ENCODE measurements at regions not wholly inside any gene's neighbourhood (a gene's known extent, or its start where the extent isn't known, plus 50 kb on each side); places are given as distances from the start of the nearest gene placed in this dataset.
"Not testable (repeated sequence)": the region's sequence is repeated elsewhere in the genome, so short reads cannot be mapped to it uniquely, and the experiment has no call there.

- H3K4me3 ChIP-seq (ENCODE audit: low read length): no peak overlapping the region
- peaks cover under 1% of the 10 kb centered on the region for H3K4me1 ChIP-seq (ENCODE audit: control insufficient read depth, low read depth, low read length)
- no peaks in the 10 kb centered on the region for H3K27me3 ChIP-seq (ENCODE audit: control insufficient read depth, insufficient read depth, low read length)
- H3K36me3 ChIP-seq (ENCODE audit: control insufficient read depth, low read depth, low read length): no peaks in the 10 kb centered on the region
- no peak overlapping the region for H3K27ac ChIP-seq (ENCODE audit: low read length)
- H3K9me3 ChIP-seq (ENCODE audit: control insufficient read depth, low read depth, low read length): no peaks in the 10 kb centered on the region
- H3K9ac ChIP-seq (ENCODE audit: low read length): no peak overlapping the region
Observed at GRCh38 chr2:47629501-47630460, 59.0 kb upstream of the KCNK12 start.

DNA sequence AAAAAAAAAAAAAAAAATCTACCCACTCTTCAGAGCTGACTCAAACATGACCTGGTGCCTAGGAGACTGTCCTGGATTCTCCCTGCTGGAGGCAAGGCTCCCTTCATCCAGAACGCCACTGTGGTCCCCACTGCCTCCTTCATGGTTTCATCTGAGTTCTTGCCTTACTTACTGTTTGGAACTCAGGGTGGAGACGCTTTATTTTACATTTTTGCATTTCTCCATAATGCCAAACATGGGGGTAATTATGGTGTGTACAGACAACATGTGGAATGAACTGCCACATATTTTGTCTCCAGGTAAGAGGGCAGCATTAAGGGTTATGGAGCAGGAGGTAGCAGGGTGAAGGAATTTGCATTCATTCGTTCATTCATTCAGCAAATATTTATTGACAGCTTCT is 58.1 kb upstream of the KCNK12 start:
- Histone ChIP-seq H3K36me3 (ENCODE audit: control insufficient read depth, low read depth, low read length) (no peaks in the 10 kb centered on the region), H3K4me1 (ENCODE audit: control insufficient read depth, low read depth, low read length) (no peaks in the 10 kb centered on the region), H3K9ac (ENCODE audit: low read length) (no peak overlapping the region), H3K27me3 (ENCODE audit: control insufficient read depth, insufficient read depth, low read length) (no peaks in the 10 kb centered on the region), H3K27ac (ENCODE audit: low read length) (no peak overlapping the region), H3K4me3 (ENCODE audit: low read length) (no peak overlapping the region), H3K9me3 (ENCODE audit: control insufficient read depth, low read depth, low read length) (no peaks in the 10 kb centered on the region)

GRCh38 chr2:47626664-47627063 is 55.9 kb upstream of the KCNK12 start:
- Histone ChIP-seq H3K9me3 (ENCODE audit: control insufficient read depth, low read depth, low read length) (no peaks in the 10 kb centered on the region), H3K27me3 (ENCODE audit: control insufficient read depth, insufficient read depth, low read length) (no peaks in the 10 kb centered on the region), H3K4me3 (ENCODE audit: low read length) (no peak overlapping the region), H3K9ac (ENCODE audit: low read length) (no peak overlapping the region), H3K36me3 (ENCODE audit: control insufficient read depth, low read depth, low read length) (no peaks in the 10 kb centered on the region), H3K27ac (ENCODE audit: low read length) (no peak overlapping the region), H3K4me1 (ENCODE audit: control insufficient read depth, low read depth, low read length) (no peaks in the 10 kb centered on the region)

- not testable (repeated sequence) for H3K27me3 ChIP-seq (ENCODE audit: control insufficient read depth, insufficient read depth, low read length); H3K9me3 ChIP-seq (ENCODE audit: control insufficient read depth, low read depth, low read length); H3K9ac ChIP-seq (ENCODE audit: low read length); H3K36me3 ChIP-seq (ENCODE audit: control insufficient read depth, low read depth, low read length); H3K4me1 ChIP-seq (ENCODE audit: control insufficient read depth, low read depth, low read length); H3K4me3 ChIP-seq (ENCODE audit: low read length); H3K27ac ChIP-seq (ENCODE audit: low read length)
Observed at GRCh38 chr2:47623140-47623539, 52.4 kb upstream of the KCNK12 start.

GRCh38 chr2:47620770-47621437 is 50.1 kb upstream of the KCNK12 start:
- no peaks in the 10 kb centered on the region for H3K9me3 ChIP-seq (ENCODE audit: control insufficient read depth, low read depth, low read length)
- H3K4me3 ChIP-seq (ENCODE audit: low read length): no peak overlapping the region
- H3K27me3 ChIP-seq (ENCODE audit: control insufficient read depth, insufficient read depth, low read length): no peaks in the 10 kb centered on the region
- H3K9ac ChIP-seq (ENCODE audit: low read length): no peak overlapping the region
- H3K36me3 ChIP-seq (ENCODE audit: control insufficient read depth, low read depth, low read length): no peaks in the 10 kb centered on the region
- peaks cover 8% of the 10 kb centered on the region for H3K4me1 ChIP-seq (ENCODE audit: control insufficient read depth, low read depth, low read length)
- no peak overlapping the region for H3K27ac ChIP-seq (ENCODE audit: low read length)
